ENCODE measurements at regions not wholly inside any gene's neighbourhood (a gene's known extent, or its start where the extent isn't known, plus 50 kb on each side); places are given as distances from the start of the nearest gene placed in this dataset.

DNA sequence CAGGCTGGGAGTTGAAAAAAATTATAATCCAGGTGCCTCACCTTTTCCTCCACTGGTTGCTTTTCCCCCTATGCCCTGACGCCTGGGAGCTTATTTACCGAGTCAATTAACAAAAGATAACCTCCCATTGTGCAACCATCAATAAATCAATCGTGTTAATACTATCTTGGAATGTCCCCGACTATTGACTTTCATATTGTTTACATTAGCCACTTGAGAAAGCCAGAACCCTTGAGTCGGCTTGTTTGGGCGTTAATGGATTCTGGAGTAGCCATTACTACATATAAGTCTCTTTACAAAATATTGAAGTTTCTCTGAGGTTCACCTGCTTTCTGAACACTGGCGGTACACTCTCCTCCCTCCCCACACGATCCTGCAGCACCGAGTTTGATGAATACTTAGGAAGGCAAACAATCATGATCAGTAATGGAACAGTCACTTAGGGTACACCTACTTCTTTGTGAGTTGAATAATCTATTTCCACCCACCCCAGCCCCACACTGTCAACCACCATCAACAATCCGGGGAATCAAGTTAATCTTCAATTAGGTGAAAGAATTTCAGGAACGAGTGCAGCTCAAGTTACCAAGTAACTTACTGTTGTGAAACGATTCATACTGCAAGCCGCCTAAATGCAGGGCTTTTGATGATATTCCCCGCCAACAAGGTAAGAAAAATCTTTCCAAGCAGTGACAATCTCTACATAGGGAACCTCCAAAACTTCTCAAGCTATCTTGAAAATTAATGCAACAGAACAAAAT, 159.3 kb upstream of the NR2F2 start (continued):
- TF ChIP-seq, protein P1, sequence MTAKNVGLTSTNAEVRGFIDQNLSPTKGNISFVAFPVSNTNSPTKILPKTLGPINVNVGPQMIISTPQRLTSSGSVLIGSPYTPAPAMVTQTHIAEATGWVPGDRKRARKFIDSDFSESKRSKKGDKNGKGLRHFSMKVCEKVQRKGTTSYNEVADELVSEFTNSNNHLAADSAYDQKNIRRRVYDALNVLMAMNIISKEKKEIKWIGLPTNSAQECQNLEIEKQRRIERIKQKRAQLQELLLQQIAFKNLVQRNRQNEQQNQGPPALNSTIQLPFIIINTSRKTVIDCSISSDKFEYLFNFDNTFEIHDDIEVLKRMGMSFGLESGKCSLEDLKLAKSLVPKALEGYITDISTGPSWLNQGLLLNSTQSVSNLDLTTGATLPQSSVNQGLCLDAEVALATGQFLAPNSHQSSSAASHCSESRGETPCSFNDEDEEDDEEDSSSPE (CRISPR knock-in tag; IDR thresholded peaks at IDR 0.05): 0 out of 2 replicates have a peak, but pooled peaks have one; percentile 3
- TF ChIP-seq ZNF615 (CRISPR knock-in tag; IDR thresholded peaks at IDR 0.05; ENCODE audit: borderline replicate concordance) (peak; percentile 26; the same call in 1 of the 2 replicates), EHMT2 (IDR thresholded peaks at IDR 0.05; ENCODE audit: borderline replicate concordance, low read depth, low read length) (0 out of 2 replicates have a peak, but pooled peaks have one; percentile 59), PAF1 (CRISPR knock-in tag; IDR thresholded peaks at IDR 0.05) (no peak), MIXL1 (CRISPR knock-in tag; IDR thresholded peaks at IDR 0.05) (peak; percentile 98), ZNF816 (CRISPR knock-in tag; IDR thresholded peaks at IDR 0.05; ENCODE audit: borderline replicate concordance) (0 out of 2 replicates have a peak, but pooled peaks have one; percentile 68), CEBPG (CRISPR knock-in tag; IDR thresholded peaks at IDR 0.05) (peak; percentile 70), SALL1 (CRISPR knock-in tag; IDR thresholded peaks at IDR 0.05) (peak; percentile 57; the same call in 1 of the 2 replicates), POGZ (CRISPR knock-in tag; IDR thresholded peaks at IDR 0.05) (peak; percentile 36; the same call in 1 of the 2 replicates), CEBPB (IDR thresholded peaks at IDR 0.05; ENCODE audit: borderline replicate concordance, low read depth, low read length) (peak; percentile 10; the same call in 1 of the 2 replicates), YEATS4 (CRISPR knock-in tag; IDR thresholded peaks at IDR 0.05; ENCODE audit: borderline replicate concordance) (peak; percentile 19; the same call in 1 of the 2 replicates), FOXP1 (IDR thresholded peaks at IDR 0.05) (no peak), FOXP1 (CRISPR knock-in tag; IDR thresholded peaks at IDR 0.05) (peak; percentile 75; the same call in 1 of the 2 replicates), CREB1 (IDR thresholded peaks at IDR 0.05) (no peak), CREB1 (CRISPR knock-in tag; IDR thresholded peaks at IDR 0.05) (no peak; the same call in 1 of the 2 replicates), NFIC (IDR thresholded peaks at IDR 0.05; ENCODE audit: low read length) (peak; percentile 39; the same call in 1 of the 2 replicates), PPARG (CRISPR knock-in tag; conservative IDR thresholded peaks at IDR 0.05) (no peak), HNF4A (CRISPR knock-in tag; IDR thresholded peaks at IDR 0.05) (peak; percentile 46; the same call in 1 of the 2 replicates), ISL2 (CRISPR knock-in tag; IDR thresholded peaks at IDR 0.05) (peak; percentile 67), MED1 (CRISPR knock-in tag; IDR thresholded peaks at IDR 0.05) (peak; percentile 8; the same call in 1 of the 2 replicates), TAF1 (CRISPR knock-in tag; IDR thresholded peaks at IDR 0.05) (0 out of 2 replicates have a peak, but pooled peaks have one; percentile 10), HNF4G (IDR thresholded peaks at IDR 0.05; ENCODE audit: borderline replicate concordance, low read depth, low read length) (peak; percentile 19; the same call in 1 of the 2 replicates), HNF4G (CRISPR knock-in tag; IDR thresholded peaks at IDR 0.05; ENCODE audit: borderline replicate concordance, low read depth) (no peak), HMG20A (CRISPR knock-in tag; IDR thresholded peaks at IDR 0.05; ENCODE audit: borderline replicate concordance) (0 out of 2 replicates have a peak, but pooled peaks have one; percentile 14)
- TF ChIP-seq, protein P2, sequence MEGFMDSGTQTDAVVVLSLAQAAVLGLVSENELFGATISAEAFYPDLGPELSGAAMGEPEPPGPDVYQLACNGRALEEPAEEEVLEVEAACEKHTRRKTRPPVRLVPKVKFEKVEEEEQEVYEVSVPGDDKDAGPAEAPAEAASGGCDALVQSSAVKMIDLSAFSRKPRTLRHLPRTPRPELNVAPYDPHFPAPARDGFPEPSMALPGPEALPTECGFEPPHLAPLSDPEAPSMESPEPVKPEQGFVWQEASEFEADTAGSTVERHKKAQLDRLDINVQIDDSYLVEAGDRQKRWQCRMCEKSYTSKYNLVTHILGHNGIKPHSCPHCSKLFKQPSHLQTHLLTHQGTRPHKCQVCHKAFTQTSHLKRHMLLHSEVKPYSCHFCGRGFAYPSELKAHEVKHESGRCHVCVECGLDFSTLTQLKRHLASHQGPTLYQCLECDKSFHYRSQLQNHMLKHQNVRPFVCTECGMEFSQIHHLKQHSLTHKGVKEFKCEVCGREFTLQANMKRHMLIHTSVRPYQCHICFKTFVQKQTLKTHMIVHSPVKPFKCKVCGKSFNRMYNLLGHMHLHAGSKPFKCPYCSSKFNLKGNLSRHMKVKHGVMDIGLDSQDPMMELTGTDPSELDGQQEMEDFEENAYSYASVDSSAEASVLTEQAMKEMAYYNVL (CRISPR knock-in tag; IDR thresholded peaks at IDR 0.05; ENCODE audit: borderline replicate concordance): peak; percentile 71; the same call in 1 of the 2 replicates
- TF ChIP-seq, protein P3, sequence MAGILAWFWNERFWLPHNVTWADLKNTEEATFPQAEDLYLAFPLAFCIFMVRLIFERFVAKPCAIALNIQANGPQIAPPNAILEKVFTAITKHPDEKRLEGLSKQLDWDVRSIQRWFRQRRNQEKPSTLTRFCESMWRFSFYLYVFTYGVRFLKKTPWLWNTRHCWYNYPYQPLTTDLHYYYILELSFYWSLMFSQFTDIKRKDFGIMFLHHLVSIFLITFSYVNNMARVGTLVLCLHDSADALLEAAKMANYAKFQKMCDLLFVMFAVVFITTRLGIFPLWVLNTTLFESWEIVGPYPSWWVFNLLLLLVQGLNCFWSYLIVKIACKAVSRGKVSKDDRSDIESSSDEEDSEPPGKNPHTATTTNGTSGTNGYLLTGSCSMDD (CRISPR knock-in tag; IDR thresholded peaks at IDR 0.05): no peak
- TF ChIP-seq, protein P4, sequence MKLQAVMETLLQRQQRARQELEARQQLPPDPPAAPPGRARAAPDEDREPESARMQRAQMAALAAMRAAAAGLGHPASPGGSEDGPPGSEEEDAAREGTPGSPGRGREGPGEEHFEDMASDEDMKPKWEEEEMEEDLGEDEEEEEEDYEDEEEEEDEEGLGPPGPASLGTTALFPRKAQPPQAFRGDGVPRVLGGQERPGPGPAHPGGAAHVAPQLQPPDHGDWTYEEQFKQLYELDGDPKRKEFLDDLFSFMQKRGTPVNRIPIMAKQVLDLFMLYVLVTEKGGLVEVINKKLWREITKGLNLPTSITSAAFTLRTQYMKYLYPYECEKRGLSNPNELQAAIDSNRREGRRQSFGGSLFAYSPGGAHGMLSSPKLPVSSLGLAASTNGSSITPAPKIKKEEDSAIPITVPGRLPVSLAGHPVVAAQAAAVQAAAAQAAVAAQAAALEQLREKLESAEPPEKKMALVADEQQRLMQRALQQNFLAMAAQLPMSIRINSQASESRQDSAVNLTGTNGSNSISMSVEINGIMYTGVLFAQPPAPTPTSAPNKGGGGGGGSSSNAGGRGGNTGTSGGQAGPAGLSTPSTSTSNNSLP (IDR thresholded peaks at IDR 0.05; ENCODE audit: low read depth, low read length): peak; percentile 59
